H1 (cell line): ENCODE measurements at regions not wholly inside any gene's neighbourhood (a gene's known extent, or its start where the extent isn't known, plus 50 kb on each side); places are given as distances from the start of the nearest gene placed in this dataset.

Source experiments
- JUN ChIP-seq: IDR thresholded peaks from 2 replicates; pipeline ENCODE4 v1.6.1; 2011; ENCODE audit warnings: low read depth, mild to moderate bottlenecking, improper control_type of control experiment, low read length
- RXRA ChIP-seq: IDR thresholded peaks from 2 replicates; pipeline ENCODE4 v1.6.1; 2011; ENCODE audit warnings: low read depth, mild to moderate bottlenecking, low read length, moderate library complexity; ENCODE audit not compliant: insufficient read depth

- TF ChIP-seq RXRA = no peak
- no peak for TF ChIP-seq JUN
These were observed 1091.5 kb upstream of the B3GALT2 start (continued) for GRCh38 chr1:194277927-194278326.
